KMS-11 (cell line): ENCODE measurements at regions not wholly inside any gene's neighbourhood (a gene's known extent, or its start where the extent isn't known, plus 50 kb on each side); places are given as distances from the start of the nearest gene placed in this dataset.
A peak's percentile ranks its signal among the peaks of the same experiment; 100 is the strongest.

Source experiments
- H2AFZ ChIP-seq: fragments of 200-600 bp; sonication (generic); 2 replicates; pipeline ENCODE4 v1.6.1; 2016; ENCODE audit warnings: antibody characterized with exemption, mixed run types, low read depth
- H3K27ac ChIP-seq: fragments of 200-600 bp; sonication (generic); 2 replicates; pipeline ENCODE4 v1.6.1; 2016; ENCODE audit warnings: mild to moderate bottlenecking, mixed run types
- H3K27me3 ChIP-seq: fragments of 200-600 bp; sonication (generic); 2 replicates; pipeline ENCODE4 v1.6.1; 2017; ENCODE audit warnings: mild to moderate bottlenecking, low read depth, mixed run types, moderate library complexity; ENCODE audit not compliant: insufficient read depth
- H3K36me3 ChIP-seq: fragments of 200-600 bp; sonication (generic); 2 replicates; pipeline ENCODE4 v1.6.1; 2017; ENCODE audit warnings: mild to moderate bottlenecking, mixed run types; ENCODE audit not compliant: insufficient read depth
- H3K4me1 ChIP-seq: fragments of 200-600 bp; sonication (generic); 2 replicates; pipeline ENCODE4 v1.6.1; 2016; ENCODE audit warnings: mild to moderate bottlenecking, low read depth, mixed run types; ENCODE audit not compliant: poor library complexity, severe bottlenecking
- H3K4me2 ChIP-seq: fragments of 200-600 bp; sonication (generic); 2 replicates; pipeline ENCODE4 v1.7.0; 2016; ENCODE audit warnings: mild to moderate bottlenecking, mixed run types
- H3K4me3 ChIP-seq: fragments of 200-600 bp; sonication (generic); IDR thresholded peaks from 2 replicates; pipeline ENCODE4 v1.6.1; 2017; ENCODE audit warnings: low read depth, low read length, mixed read lengths; ENCODE audit not compliant: insufficient read depth
- H3K79me2 ChIP-seq: fragments of 200-600 bp; sonication (generic); 2 replicates; pipeline ENCODE4 v1.6.1; 2016; ENCODE audit warnings: low read depth, mixed run types; ENCODE audit not compliant: insufficient read depth
- H3K9ac ChIP-seq: fragments of 200-600 bp; sonication (generic); 2 replicates; pipeline ENCODE4 v1.6.1; 2016; ENCODE audit warnings: mild to moderate bottlenecking, mixed run types
- H4K20me1 ChIP-seq: fragments of 200-600 bp; sonication (generic); 2 replicates; pipeline ENCODE4 v1.6.1; 2016; ENCODE audit warnings: mild to moderate bottlenecking, mixed run types; ENCODE audit not compliant: insufficient read depth
- TF ChIP-seq, protein P1 (sequence below): fragments of 200-600 bp; sonication (generic); conservative IDR thresholded peaks from 2 replicates; pipeline ENCODE4 v1.6.1; 2017; ENCODE audit warnings: low read depth, mild to moderate bottlenecking, antibody characterized with exemption, low read length, moderate library complexity, mixed read lengths

DNA sequence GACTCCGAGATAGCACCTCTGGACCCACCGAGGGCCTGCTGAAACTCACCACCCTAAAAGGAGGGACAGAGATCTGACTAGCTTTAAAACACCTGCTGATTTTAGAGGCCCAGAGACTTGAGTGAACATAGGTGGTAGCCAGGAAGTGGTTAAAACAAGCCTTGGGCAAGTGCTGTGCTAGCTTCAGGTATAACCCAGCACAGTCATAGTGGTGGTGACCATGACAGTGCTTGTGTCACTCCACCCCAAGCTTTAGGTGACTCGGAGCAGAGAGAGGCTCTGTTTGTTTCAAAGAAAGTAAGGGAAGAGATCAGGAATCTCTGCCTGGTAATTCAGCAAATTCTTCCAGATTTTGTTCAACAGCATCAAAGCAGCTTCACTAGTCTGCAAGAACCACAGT, 641.1 kb upstream of the BCHE start:
- Histone ChIP-seq H3K4me1 (peaks cover 16% of the 10 kb centered on the region), H3K79me2 (no peaks in the 10 kb centered on the region)

DNA sequence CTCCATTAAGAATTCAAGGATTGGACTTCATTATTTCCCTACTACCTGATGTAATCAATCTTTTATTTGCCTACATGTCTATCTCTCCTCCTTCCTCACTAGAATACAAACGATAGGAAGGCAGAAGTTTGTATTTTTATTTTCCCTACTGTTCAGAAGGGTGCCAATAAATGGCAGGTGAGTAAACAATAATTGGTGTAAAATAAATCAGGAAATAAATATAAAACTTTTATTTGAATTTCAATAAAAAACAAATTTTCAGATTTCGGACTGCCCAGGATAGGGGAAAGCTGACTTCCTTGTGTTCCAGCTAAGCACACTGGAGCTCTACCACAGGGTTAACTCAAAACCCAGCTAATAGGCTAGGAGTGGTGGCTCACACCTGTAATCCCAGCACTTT, 636.3 kb upstream of the BCHE start:
- Histone ChIP-seq H3K36me3 (no peaks in the 10 kb centered on the region), H3K4me2 (no peak overlapping the region), H3K9ac (no peak overlapping the region), H3K27me3 (no peaks in the 10 kb centered on the region), H3K4me1 (peaks cover 39% of the 10 kb centered on the region), H3K79me2 (no peaks in the 10 kb centered on the region), H3K4me3 (no peak overlapping the region), H4K20me1 (no peaks in the 10 kb centered on the region), H3K27ac (no peak overlapping the region), H2AFZ (no peak overlapping the region)
- TF ChIP-seq, protein P1, sequence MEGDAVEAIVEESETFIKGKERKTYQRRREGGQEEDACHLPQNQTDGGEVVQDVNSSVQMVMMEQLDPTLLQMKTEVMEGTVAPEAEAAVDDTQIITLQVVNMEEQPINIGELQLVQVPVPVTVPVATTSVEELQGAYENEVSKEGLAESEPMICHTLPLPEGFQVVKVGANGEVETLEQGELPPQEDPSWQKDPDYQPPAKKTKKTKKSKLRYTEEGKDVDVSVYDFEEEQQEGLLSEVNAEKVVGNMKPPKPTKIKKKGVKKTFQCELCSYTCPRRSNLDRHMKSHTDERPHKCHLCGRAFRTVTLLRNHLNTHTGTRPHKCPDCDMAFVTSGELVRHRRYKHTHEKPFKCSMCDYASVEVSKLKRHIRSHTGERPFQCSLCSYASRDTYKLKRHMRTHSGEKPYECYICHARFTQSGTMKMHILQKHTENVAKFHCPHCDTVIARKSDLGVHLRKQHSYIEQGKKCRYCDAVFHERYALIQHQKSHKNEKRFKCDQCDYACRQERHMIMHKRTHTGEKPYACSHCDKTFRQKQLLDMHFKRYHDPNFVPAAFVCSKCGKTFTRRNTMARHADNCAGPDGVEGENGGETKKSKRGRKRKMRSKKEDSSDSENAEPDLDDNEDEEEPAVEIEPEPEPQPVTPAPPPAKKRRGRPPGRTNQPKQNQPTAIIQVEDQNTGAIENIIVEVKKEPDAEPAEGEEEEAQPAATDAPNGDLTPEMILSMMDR: no peak

More for the DNA sequence above, 641.1 kb upstream of the BCHE start:
- no peaks in the 10 kb centered on the region for H4K20me1 ChIP-seq
- no peak overlapping the region for H3K4me3 ChIP-seq
- H3K36me3 ChIP-seq: no peaks in the 10 kb centered on the region
- H3K27me3 ChIP-seq: no peaks in the 10 kb centered on the region
- no peak overlapping the region for H3K9ac ChIP-seq
- H2AFZ ChIP-seq: peak overlapping the region; percentile 19; the same call in 1 of the 2 replicates
- TF ChIP-seq, protein P1: no peak
- no peak overlapping the region for H3K4me2 ChIP-seq
- peak overlapping the region; percentile 14; the same call in 1 of the 2 replicates for H3K27ac ChIP-seq

DNA sequence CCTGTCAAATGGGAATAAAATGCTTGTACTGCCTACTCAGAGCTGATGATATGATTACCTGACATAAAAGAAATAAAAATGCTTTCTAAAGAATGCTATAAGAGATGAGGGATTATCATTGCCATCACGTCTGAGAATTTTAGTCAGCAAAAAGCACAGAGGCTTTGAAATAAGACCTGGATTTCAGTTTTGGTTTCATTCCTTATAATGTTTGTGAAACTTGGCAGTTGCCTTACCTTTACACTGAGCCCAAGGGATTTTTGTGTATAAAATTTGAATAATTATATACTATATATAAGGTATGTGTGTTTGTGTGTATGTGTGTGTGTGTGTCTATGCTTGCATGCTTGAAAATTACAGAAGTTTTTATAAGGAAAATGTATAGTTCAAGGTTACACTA, 634.8 kb upstream of the BCHE start:
- Histone ChIP-seq H3K4me1 (peaks cover 26% of the 10 kb centered on the region), H3K36me3 (no peaks in the 10 kb centered on the region), H3K27ac (peak overlapping the region; percentile 50; the same call in 1 of the 2 replicates), H3K4me2 (peak overlapping the region; percentile 61), H4K20me1 (no peaks in the 10 kb centered on the region), H3K4me3 (no peak overlapping the region), H3K27me3 (no peaks in the 10 kb centered on the region), H3K79me2 (no peaks in the 10 kb centered on the region), H2AFZ (peak overlapping the region; percentile 17; the same call in 1 of the 2 replicates), H3K9ac (no peak overlapping the region)
- TF ChIP-seq, protein P1: no peak

DNA sequence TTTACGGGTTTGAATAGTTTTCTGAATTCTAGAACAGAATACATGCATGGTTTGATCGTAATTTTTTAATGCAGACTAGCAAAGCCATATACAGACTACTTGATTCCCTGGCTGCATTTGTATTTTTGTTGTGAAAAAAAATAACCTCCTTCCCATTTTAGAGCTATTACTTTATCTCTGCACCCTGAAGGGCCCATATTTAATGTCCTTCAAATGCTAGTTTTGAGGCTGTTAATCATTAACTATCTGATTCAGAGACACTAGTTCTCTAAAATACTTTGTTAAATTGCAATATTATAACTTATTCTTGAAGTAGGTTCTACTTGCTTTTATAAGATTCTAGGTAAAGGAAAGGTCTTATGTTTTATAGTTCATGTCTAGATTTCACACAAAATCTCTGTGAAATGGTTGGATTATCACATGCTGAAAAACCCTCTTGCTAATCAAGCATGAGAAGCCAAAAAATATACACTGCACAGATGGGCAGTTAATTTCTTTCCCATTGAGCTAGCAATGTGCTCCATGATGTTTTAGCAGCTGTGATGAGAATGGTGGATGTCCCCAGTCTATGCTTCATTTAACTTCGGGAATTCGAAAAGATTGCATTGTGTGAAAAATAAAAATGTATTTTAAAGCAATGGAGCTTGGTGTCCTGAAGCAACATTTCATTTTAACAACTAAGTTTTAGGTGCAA, 634.0 kb upstream of the BCHE start:
- TF ChIP-seq, protein P1: no peak
- Histone ChIP-seq H3K27ac (peak overlapping the region; percentile 50; the same call in 1 of the 2 replicates), H3K4me3 (no peak overlapping the region), H3K4me1 (peaks cover 26% of the 10 kb centered on the region), H3K27me3 (no peaks in the 10 kb centered on the region), H2AFZ (peak overlapping the region; percentile 17; the same call in 1 of the 2 replicates), H3K4me2 (peak overlapping the region; percentile 61; the same call in 1 of the 2 replicates), H4K20me1 (no peaks in the 10 kb centered on the region), H3K36me3 (no peaks in the 10 kb centered on the region), H3K79me2 (no peaks in the 10 kb centered on the region), H3K9ac (no peak overlapping the region)
